Hypothalamus (tissue), 51 donors: ENCODE measurements at regions not wholly inside any gene's neighbourhood (a gene's known extent, or its start where the extent isn't known, plus 50 kb on each side); places are given as distances from the start of the nearest gene placed in this dataset.
A peak's percentile ranks its signal among the peaks of the same experiment; 100 is the strongest.

ENCODE experiments used
- DNase-seq, 51 donors: peaks; one replicate each; lab custom pipeline; 2025; lab: John Stamatoyannopoulos, UW

DNA sequence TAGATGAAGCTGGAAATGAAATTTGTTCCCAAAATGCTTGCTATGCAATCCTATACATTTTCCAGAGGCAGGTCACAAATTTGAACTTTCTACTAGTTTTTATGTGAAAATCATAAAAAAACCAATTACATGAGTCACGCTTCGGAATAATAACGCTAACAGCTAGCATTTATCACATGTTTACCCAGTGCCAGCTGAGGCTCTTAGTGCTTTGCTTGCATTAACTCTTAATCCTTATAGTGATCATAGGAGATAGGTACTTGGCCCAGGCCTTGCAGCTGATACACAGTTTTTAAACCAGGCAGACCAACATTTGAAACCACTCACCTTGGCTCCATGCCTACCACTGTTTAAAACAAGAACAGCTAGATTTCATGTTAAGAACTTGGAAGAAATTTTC is 131.8 kb upstream of the RAG2 start:
- no peak for DNase-seq

- DNase-seq = no peak
Observed at GRCh38 chr11:36726420-36726819, 128.4 kb upstream of the RAG2 start.

DNA sequence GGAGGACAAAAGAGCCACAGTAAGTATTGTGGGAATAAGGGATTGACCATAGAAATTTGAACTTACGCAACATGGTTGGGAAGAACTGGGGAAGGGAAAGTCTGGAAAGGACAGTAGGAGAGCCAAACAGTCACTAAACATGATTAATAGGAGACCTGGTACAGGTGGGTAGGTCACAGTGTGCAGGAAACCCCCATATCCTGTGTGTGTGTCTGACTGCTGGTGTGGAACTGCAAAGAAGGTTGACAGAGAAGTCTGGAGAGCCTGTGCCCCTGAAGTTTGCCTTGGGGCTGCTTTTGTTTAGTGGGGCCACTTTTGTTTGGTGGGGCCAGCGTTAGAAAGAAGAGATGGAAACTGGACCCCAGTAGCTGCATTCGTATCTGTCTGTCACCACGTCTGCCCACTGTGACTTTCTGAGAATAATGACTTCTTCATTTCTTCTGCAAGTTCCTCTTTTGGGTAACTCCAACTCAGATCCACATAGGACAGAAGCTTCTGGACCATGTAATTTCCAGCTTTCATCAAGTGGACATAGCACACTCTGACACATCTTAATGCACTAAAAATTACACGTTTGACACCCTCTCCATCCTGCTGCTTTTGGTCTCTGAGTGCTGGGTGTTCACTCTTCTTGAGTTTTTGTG is 126.8 kb upstream of the RAG2 start:
- DNase-seq = peak in 1 of 51 donors; percentile 5

- no peak for DNase-seq
Observed at GRCh38 chr11:36722421-36722820, 124.4 kb upstream of the RAG2 start.

DNA sequence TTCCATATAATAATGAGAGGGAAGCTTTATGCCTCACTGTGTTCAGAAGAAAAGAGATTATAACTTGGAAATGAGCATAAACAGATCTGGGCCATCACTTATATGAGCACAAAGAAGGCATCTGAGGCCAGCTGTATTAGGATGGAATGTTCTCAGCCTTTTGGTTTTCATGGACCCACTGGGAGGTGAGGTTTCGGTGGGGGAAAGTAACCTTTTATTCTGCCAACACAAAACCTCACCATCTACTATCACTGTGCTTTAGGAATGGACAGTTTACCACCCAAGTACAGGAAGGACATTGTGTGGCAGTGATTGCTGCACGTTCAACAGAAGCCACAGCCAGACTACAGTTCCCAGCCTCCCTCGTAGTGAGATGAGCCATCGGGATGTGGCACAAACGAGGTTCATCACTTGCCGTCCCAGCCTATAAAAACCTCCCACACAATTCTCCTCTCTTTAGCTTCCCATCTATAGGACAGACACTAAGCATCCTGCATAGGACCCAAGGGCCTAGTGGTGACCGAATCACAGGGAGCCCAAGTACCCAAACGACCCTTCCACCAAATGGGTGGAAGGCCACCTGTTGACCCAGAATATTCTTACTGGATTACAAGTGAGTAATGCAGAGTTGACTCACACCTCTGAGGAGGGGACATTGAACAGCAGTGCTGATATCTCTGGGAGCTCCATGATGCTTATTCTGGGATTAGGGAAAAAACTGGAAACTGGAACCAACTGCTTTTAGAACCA is 121.5 kb upstream of the RAG2 start:
- DNase-seq = no peak

GRCh38 chr11:36718451-36718850 is 120.4 kb upstream of the RAG2 start:
- no peak for DNase-seq

DNA sequence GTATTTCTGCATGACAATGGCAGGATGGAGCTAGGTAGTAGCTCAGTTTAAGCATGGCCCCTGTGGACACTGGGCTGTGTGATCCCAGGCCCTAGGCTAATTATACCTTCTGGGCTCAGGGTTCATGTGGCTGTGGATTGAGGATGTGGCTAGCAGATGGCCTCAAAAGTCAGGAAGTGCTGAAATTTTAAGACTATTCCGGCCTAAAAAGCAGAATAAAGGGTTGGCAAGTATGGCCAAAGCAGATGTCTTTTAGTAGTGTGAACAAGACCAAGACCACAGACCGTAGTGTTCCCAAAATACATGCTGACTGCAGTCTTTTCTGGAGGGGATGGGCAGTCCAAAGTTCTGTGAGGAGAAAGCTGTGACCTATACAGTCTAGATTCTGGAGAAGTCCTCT is 115.7 kb upstream of the RAG2 start:
- DNase-seq = peak in 13 of 51 donors; percentile 2 to 27 (median 7)

DNA sequence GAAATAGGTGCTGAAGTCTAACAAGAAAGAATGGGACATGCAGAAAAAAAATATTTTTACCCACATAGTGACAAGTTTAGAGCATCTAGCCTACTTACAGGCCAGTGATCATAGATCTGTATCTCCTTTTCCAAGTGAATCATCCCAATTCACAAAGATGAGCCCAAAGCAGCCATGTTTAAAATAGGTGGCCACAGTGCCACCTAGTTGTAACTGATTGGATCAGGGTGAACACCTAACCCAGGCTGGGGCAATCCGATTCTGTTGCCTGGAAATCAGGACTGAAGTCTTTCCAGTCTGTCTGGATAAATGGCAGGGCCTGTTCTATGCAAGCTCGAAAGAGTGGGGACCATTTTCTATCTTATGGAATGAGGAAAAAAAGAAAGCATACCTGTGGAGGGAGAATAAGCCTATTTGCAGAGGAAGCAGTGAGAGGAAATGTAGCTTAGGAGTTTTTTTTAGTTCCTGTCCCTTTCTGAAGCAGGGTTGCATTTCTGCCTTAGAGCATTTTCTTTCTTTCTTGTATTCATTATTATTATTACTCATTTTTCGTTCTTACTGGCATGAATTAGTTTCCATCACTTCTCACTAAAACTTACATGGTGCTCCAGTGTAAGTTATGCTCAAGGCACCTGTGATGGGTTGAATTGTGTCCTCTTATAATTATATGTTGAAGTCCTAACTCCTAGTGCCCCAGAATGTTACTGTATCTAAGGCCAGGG is 113.2 kb upstream of the RAG2 start:
- no peak for DNase-seq
